Muscle layer of duodenum (tissue), 2 donors: ENCODE measurements at regions not wholly inside any gene's neighbourhood (a gene's known extent, or its start where the extent isn't known, plus 50 kb on each side); places are given as distances from the start of the nearest gene placed in this dataset.

Source experiments
- H3K27ac ChIP-seq: one replicate; pipeline ENCODE4 v1.7.0; 2013; ENCODE audit warnings: mild to moderate bottlenecking, low read length
- H3K27me3 ChIP-seq: one replicate; pipeline ENCODE4 v1.7.0; 2013; ENCODE audit warnings: low read depth, mild to moderate bottlenecking, control low read depth, low read length
- H3K36me3 ChIP-seq, 2 donors: one replicate each; pipeline ENCODE4 v1.7.0; 2013; ENCODE audit warnings: low read length in 2 of 2, control low read depth in 1 of 2, mild to moderate bottlenecking in 1 of 2; ENCODE audit not compliant: insufficient read depth in 2 of 2, control insufficient read depth in 1 of 2
- H3K4me1 ChIP-seq, 2 donors: one replicate each; pipeline ENCODE4 v1.7.0; 2013; ENCODE audit warnings: low read length in 2 of 2, mild to moderate bottlenecking in 2 of 2, control low read depth in 1 of 2, moderate library complexity in 1 of 2; ENCODE audit not compliant: insufficient read depth in 2 of 2, control insufficient read depth in 1 of 2
- H3K4me3 ChIP-seq, 2 donors: one replicate each; pipeline ENCODE4 v1.7.0; 2013; ENCODE audit warnings: low read length in 2 of 2, low read depth in 1 of 2, mild to moderate bottlenecking in 1 of 2
- H3K9me3 ChIP-seq, 2 donors: one replicate each; pipeline ENCODE4 v1.7.0; 2013; ENCODE audit warnings: low read length in 2 of 2, control low read depth in 1 of 2, mild to moderate bottlenecking in 1 of 2; ENCODE audit not compliant: control insufficient read depth in 1 of 2
- donor health status: healthy.

- H3K4me3 ChIP-seq: no peak overlapping the region
- H3K9me3 ChIP-seq: no peaks in the 10 kb centered on the region
- no peak overlapping the region for H3K27ac ChIP-seq
- no peaks in the 10 kb centered on the region for H3K4me1 ChIP-seq
- H3K36me3 ChIP-seq: no peaks in the 10 kb centered on the region
- H3K27me3 ChIP-seq: no peaks in the 10 kb centered on the region
These were observed 477.6 kb downstream of the SOX6 start for GRCh38 chr11:15878756-15879155.

- Histone ChIP-seq H3K4me1 (peaks cover 0 to 4% of the 10 kb centered on the region in 2 donors), H3K36me3 (no peaks in the 10 kb centered on the region), H3K27ac (no peak overlapping the region), H3K9me3 (no peaks in the 10 kb centered on the region), H3K4me3 (no peak overlapping the region), H3K27me3 (no peaks in the 10 kb centered on the region)
These were observed 476.1 kb downstream of the SOX6 start for GRCh38 chr11:15880291-15880690.

- Histone ChIP-seq H3K27me3 (no peaks in the 10 kb centered on the region), H3K4me1 (peaks cover 0 to 4% of the 10 kb centered on the region in 2 donors), H3K27ac (no peak overlapping the region), H3K9me3 (no peaks in the 10 kb centered on the region), H3K36me3 (no peaks in the 10 kb centered on the region), H3K4me3 (no peak overlapping the region)
These were observed 473.4 kb downstream of the SOX6 start for GRCh38 chr11:15882876-15883454.

GRCh38 chr11:15883455-15883920, 472.9 kb downstream of the SOX6 start:
- Histone ChIP-seq H3K4me1 (peaks cover 0 to 4% of the 10 kb centered on the region in 2 donors), H3K36me3 (no peaks in the 10 kb centered on the region), H3K4me3 (no peak overlapping the region), H3K27me3 (no peaks in the 10 kb centered on the region), H3K9me3 (no peaks in the 10 kb centered on the region), H3K27ac (no peak overlapping the region)

GRCh38 chr11:15884141-15884540, 472.2 kb downstream of the SOX6 start:
- Histone ChIP-seq H3K27me3 (no peaks in the 10 kb centered on the region), H3K4me1 (peaks cover 0 to 4% of the 10 kb centered on the region in 2 donors), H3K9me3 (no peaks in the 10 kb centered on the region), H3K27ac (no peak overlapping the region), H3K36me3 (no peaks in the 10 kb centered on the region), H3K4me3 (no peak overlapping the region)

- H3K4me3 ChIP-seq: no peak overlapping the region
- peaks cover 0 to 4% of the 10 kb centered on the region in 2 donors for H3K4me1 ChIP-seq
- H3K9me3 ChIP-seq: no peaks in the 10 kb centered on the region
- H3K27me3 ChIP-seq: no peaks in the 10 kb centered on the region
- H3K27ac ChIP-seq: no peak overlapping the region
- no peaks in the 10 kb centered on the region for H3K36me3 ChIP-seq
These were observed 471.4 kb downstream of the SOX6 start for GRCh38 chr11:15884777-15885540.

GRCh38 chr11:15885854-15886253, 470.5 kb downstream of the SOX6 start:
- peaks cover 0 to 4% of the 10 kb centered on the region in 2 donors for H3K4me1 ChIP-seq
- no peaks in the 10 kb centered on the region for H3K27me3 ChIP-seq
- H3K36me3 ChIP-seq: no peaks in the 10 kb centered on the region
- no peaks in the 10 kb centered on the region for H3K9me3 ChIP-seq
- no peak overlapping the region for H3K4me3 ChIP-seq
- H3K27ac ChIP-seq: no peak overlapping the region

- Histone ChIP-seq H3K36me3 (no peaks in the 10 kb centered on the region), H3K9me3 (no peaks in the 10 kb centered on the region), H3K27me3 (no peaks in the 10 kb centered on the region), H3K4me3 (no peak overlapping the region), H3K27ac (no peak overlapping the region), H3K4me1 (peaks cover 0 to 4% of the 10 kb centered on the region in 2 donors)
These were observed 470.0 kb downstream of the SOX6 start for GRCh38 chr11:15886299-15886698.

GRCh38 chr11:15886866-15887265, 469.5 kb downstream of the SOX6 start:
- peaks cover 0 to 4% of the 10 kb centered on the region in 2 donors for H3K4me1 ChIP-seq
- no peaks in the 10 kb centered on the region for H3K27me3 ChIP-seq
- no peaks in the 10 kb centered on the region for H3K36me3 ChIP-seq
- no peak overlapping the region for H3K4me3 ChIP-seq
- no peak overlapping the region for H3K27ac ChIP-seq
- no peaks in the 10 kb centered on the region for H3K9me3 ChIP-seq

- Histone ChIP-seq H3K9me3 (no peaks in the 10 kb centered on the region), H3K4me3 (no peak overlapping the region), H3K27me3 (no peaks in the 10 kb centered on the region), H3K4me1 (peaks cover 0 to 4% of the 10 kb centered on the region in 2 donors), H3K27ac (no peak overlapping the region), H3K36me3 (no peaks in the 10 kb centered on the region)
These were observed 467.6 kb downstream of the SOX6 start for GRCh38 chr11:15888556-15889345.

- no peak overlapping the region for H3K4me3 ChIP-seq
- no peaks in the 10 kb centered on the region for H3K9me3 ChIP-seq
- no peaks in the 10 kb centered on the region for H3K27me3 ChIP-seq
- H3K36me3 ChIP-seq: no peaks in the 10 kb centered on the region
- peaks cover 0 to 4% of the 10 kb centered on the region in 2 donors for H3K4me1 ChIP-seq
- H3K27ac ChIP-seq: no peak overlapping the region
These were observed 466.8 kb downstream of the SOX6 start for GRCh38 chr11:15889363-15890030.
